Esophagus muscularis mucosa (tissue), 4 donors: ENCODE measurements at regions not wholly inside any gene's neighbourhood (a gene's known extent, or its start where the extent isn't known, plus 50 kb on each side); places are given as distances from the start of the nearest gene placed in this dataset.
"Not testable (repeated sequence)": the region's sequence is repeated elsewhere in the genome, so short reads cannot be mapped to it uniquely, and the experiment has no call there.

Experiments used
- DNase-seq: peaks from one replicate; pipeline ENCODE4 v3.0.0-alpha.2; 2017; ENCODE audit errors: extremely low spot score
- H3K27ac ChIP-seq, 4 donors: fragments of 200-600 bp; sonication (generic); replicated peaks in 1 of 4; 1 replicate in 3 of 4; 2 replicates in 1 of 4; pipeline ENCODE4 v1.5.1; 2016 to 2019; ENCODE audit warnings: mild to moderate bottlenecking in 1 of 4
- H3K27me3 ChIP-seq, 4 donors: fragments of 200-600 bp; sonication (generic); one replicate each; pipeline versions ENCODE4 v1.5.1 to v1.6.0; 2016 to 2019
- H3K36me3 ChIP-seq, 4 donors: fragments of 200-600 bp; sonication (generic); one replicate each; pipeline ENCODE4 v1.5.1; 2016 to 2019
- H3K4me1 ChIP-seq, 4 donors: fragments of 200-600 bp; sonication (generic); one replicate each; pipeline ENCODE4 v1.5.1; 2016 to 2019
- H3K4me3 ChIP-seq, 4 donors: fragments of 200-600 bp; sonication (generic); 1 replicate in 2 of 4; 2 replicates in 2 of 4; pipeline ENCODE4 v1.5.1; 2016 to 2019; ENCODE audit warnings: mild to moderate bottlenecking in 4 of 4, moderate library complexity in 1 of 4
- H3K9me3 ChIP-seq, 4 donors: fragments of 200-600 bp; sonication (generic); 1 replicate in 3 of 4; 2 replicates in 1 of 4; pipeline ENCODE4 v1.5.1; 2016 to 2019
- CTCF ChIP-seq, 3 experiments: fragments of 200-600 bp in 2 of 3; fragments of 450-650 bp in 1 of 3; sonication (generic) in 2 of 3; IDR thresholded peaks; one replicate each; pipeline ENCODE4 v1.5.1; 2017 to 2019; ENCODE audit warnings: antibody characterized with exemption in 3 of 3, mild to moderate bottlenecking in 2 of 3, moderate library complexity in 1 of 3
- EP300 ChIP-seq: sonication (generic); formaldehyde crosslinking; IDR thresholded peaks from one replicate; pipeline ENCODE4 v1.6.1; 2017; ENCODE audit warnings: antibody characterized with exemption
- POLR2A ChIP-seq: fragments of 450-650 bp; IDR thresholded peaks from one replicate; pipeline ENCODE4 v1.6.1; 2017; ENCODE audit warnings: antibody characterized with exemption, moderate library complexity, mild to moderate bottlenecking, low read depth
- POLR2AphosphoS5 ChIP-seq, 2 donors: sonication (generic); formaldehyde crosslinking; IDR thresholded peaks; one replicate each; pipeline ENCODE4 v1.6.1; 2017; ENCODE audit warnings: antibody characterized with exemption in 2 of 2
- WGBS: methylation state at CpG from one replicate; pipeline ENCODE4 v1.1.5; 2018; 5-methylcytosine and 5-hydroxymethylcytosine counted together
- intact Hi-C: fragments of 100-400 bp; cut with DNase I; formaldehyde crosslinking; loops from one replicate; pipeline ENCODE4 v1.15.1; 2023

- DNase-seq, result no peak
- no peak overlapping the region for H3K27ac ChIP-seq
- TF ChIP-seq EP300, result no peak
- TF ChIP-seq POLR2AphosphoS5 (IDR thresholded peaks at IDR 0.05), result no peak
- no peak for TF ChIP-seq CTCF (IDR thresholded peaks at IDR 0.05)
- TF ChIP-seq POLR2A, result no peak
- H3K27me3 ChIP-seq, result no peaks in the 10 kb centered on the region
- intact Hi-C loops, result no loop called here
- H3K36me3 ChIP-seq, result no peaks in the 10 kb centered on the region
- no peaks in the 10 kb centered on the region for H3K9me3 ChIP-seq
- H3K4me3 ChIP-seq, result no peak overlapping the region
- no peaks in the 10 kb centered on the region for H3K4me1 ChIP-seq
These were observed 1596.7 kb upstream of the PRMT6 start for GRCh38 chr1:105459759-105460158.

- Histone ChIP-seq H3K4me3 (no peak overlapping the region), H3K4me1 (no peaks in the 10 kb centered on the region), H3K9me3 (no peaks in the 10 kb centered on the region), H3K27me3 (no peaks in the 10 kb centered on the region), H3K27ac (no peak overlapping the region), H3K36me3 (no peaks in the 10 kb centered on the region)
- TF ChIP-seq CTCF (IDR thresholded peaks at IDR 0.05) (no peak), POLR2A (no peak), EP300 (no peak), POLR2AphosphoS5 (IDR thresholded peaks at IDR 0.05) (no peak)
- intact Hi-C loops, result no loop called here
- DNase-seq, result no peak
- 82% methylated on average over 2 of the region's 2 CpGs for WGBS
These were observed 1594.2 kb upstream of the PRMT6 start for GRCh38 chr1:105462308-105462707.

GRCh38 chr1:105467549-105467948 lies 1588.9 kb upstream of the PRMT6 start:
- Histone ChIP-seq H3K4me3 (no peak overlapping the region), H3K9me3 (no peaks in the 10 kb centered on the region), H3K27me3 (no peaks in the 10 kb centered on the region), H3K27ac (no peak overlapping the region), H3K36me3 (no peaks in the 10 kb centered on the region), H3K4me1 (no peaks in the 10 kb centered on the region)
- no peak for TF ChIP-seq CTCF (IDR thresholded peaks at IDR 0.05)
- no peak for TF ChIP-seq POLR2A
- no peak for TF ChIP-seq EP300
- no peak for TF ChIP-seq POLR2AphosphoS5 (IDR thresholded peaks at IDR 0.05)
- DNase-seq, result no peak
- intact Hi-C loops, result no loop called here

GRCh38 chr1:105470541-105470940 lies 1585.9 kb upstream of the PRMT6 start:
- DNase-seq, H3K4me1 ChIP-seq, H3K4me3 ChIP-seq, H3K9me3 ChIP-seq, H3K36me3 ChIP-seq, intact Hi-C loops, H3K27ac ChIP-seq, H3K27me3 ChIP-seq: not testable (repeated sequence)
- 80% methylated on average over 7 of the region's 7 CpGs for WGBS

GRCh38 chr1:105483436-105483835 lies 1573.0 kb upstream of the PRMT6 start:
- no peak for TF ChIP-seq EP300
- no peak for TF ChIP-seq POLR2AphosphoS5 (IDR thresholded peaks at IDR 0.05)
- no peak for TF ChIP-seq POLR2A
- TF ChIP-seq CTCF (IDR thresholded peaks at IDR 0.05), result no peak
- Histone ChIP-seq H3K4me1 (no peaks in the 10 kb centered on the region), H3K27me3 (no peaks in the 10 kb centered on the region), H3K27ac (no peak overlapping the region), H3K4me3 (no peak overlapping the region), H3K36me3 (no peaks in the 10 kb centered on the region), H3K9me3 (peaks cover 0 to 3% (median 0%) of the 10 kb centered on the region in 4 donors)
- DNase-seq, result no peak
- intact Hi-C loops, result no loop called here
